GM10266 (cell line): ENCODE measurements at regions not wholly inside any gene's neighbourhood (a gene's known extent, or its start where the extent isn't known, plus 50 kb on each side); places are given as distances from the start of the nearest gene placed in this dataset.

Experiments
- DNase-seq: peaks from one replicate; pipeline ENCODE4 v3.0.0; 2012; ENCODE audit errors: extremely low spot score
- CTCF ChIP-seq: IDR thresholded peaks from 2 replicates; pipeline ENCODE4 v1.5.1; 2012; ENCODE audit warnings: mild to moderate bottlenecking, low read depth; ENCODE audit not compliant: control insufficient read depth, insufficient read depth; ENCODE audit errors: missing control alignments

- no peak for DNase-seq
- no peak for TF ChIP-seq CTCF
Observed at GRCh38 chr2:41378420-41378819, 669.4 kb upstream of the PKDCC start.

- TF ChIP-seq CTCF = no peak
- DNase-seq = no peak
Observed at GRCh38 chr2:41379496-41380221, 668.2 kb upstream of the PKDCC start.

GRCh38 chr2:41381701-41382100 is 666.1 kb upstream of the PKDCC start:
- no peak for DNase-seq
- TF ChIP-seq CTCF = no peak

GRCh38 chr2:41387519-41387918 is 660.3 kb upstream of the PKDCC start:
- no peak for DNase-seq
- TF ChIP-seq CTCF = no peak

- TF ChIP-seq CTCF = no peak
- no peak for DNase-seq
Observed at GRCh38 chr2:41393621-41394020, 654.2 kb upstream of the PKDCC start.

GRCh38 chr2:41394541-41394940 is 653.3 kb upstream of the PKDCC start:
- no peak for DNase-seq
- no peak for TF ChIP-seq CTCF

- no peak for TF ChIP-seq CTCF
Observed at GRCh38 chr2:41395692-41396091, 652.1 kb upstream of the PKDCC start.

More at GRCh38 chr2:41395692-41396091, 652.1 kb upstream of the PKDCC start:
- no peak for DNase-seq
